ENCODE measurements at regions not wholly inside any gene's neighbourhood (a gene's known extent, or its start where the extent isn't known, plus 50 kb on each side); places are given as distances from the start of the nearest gene placed in this dataset.

- 17 to 35% methylated on average over 2 of the region's 2 CpGs for WGBS, 2 donors (ENCODE audit: low coverage in 1 of 2)
- H3K4me3 ChIP-seq, result no peak overlapping the region
- H3K27ac ChIP-seq, result no peak overlapping the region
- no peaks in the 10 kb centered on the region for H3K27me3 ChIP-seq
- H3K36me3 ChIP-seq, result no peaks in the 10 kb centered on the region
- H3K9me3 ChIP-seq, result peaks cover 0 to 8% (median 0%) of the 10 kb centered on the region in 3 donors
- ATAC-seq, result no peak
- H3K4me1 ChIP-seq, result no peaks in the 10 kb centered on the region
- TF ChIP-seq POLR2A (IDR thresholded peaks at IDR 0.05), result no peak
- no peak for TF ChIP-seq CTCF (IDR thresholded peaks at IDR 0.05)
- TF ChIP-seq EP300 (IDR thresholded peaks at IDR 0.05), result no peak
- no peak for TF ChIP-seq POLR2AphosphoS5 (IDR thresholded peaks at IDR 0.05)
These were observed 977.1 kb downstream of the DIPK2A start for GRCh38 chr3:144948711-144949110.

- no peak for ATAC-seq
- no peaks in the 10 kb centered on the region for H3K9me3 ChIP-seq
- H3K27me3 ChIP-seq, result no peaks in the 10 kb centered on the region
- 71 to 100% methylated on average over 1 of the region's 1 CpG for WGBS, 2 donors (ENCODE audit: low coverage in 1 of 2)
- H3K4me1 ChIP-seq, result no peaks in the 10 kb centered on the region
- H3K4me3 ChIP-seq, result no peak overlapping the region
- no peak overlapping the region for H3K27ac ChIP-seq
- TF ChIP-seq POLR2AphosphoS5 (IDR thresholded peaks at IDR 0.05) (no peak), POLR2A (IDR thresholded peaks at IDR 0.05) (no peak), CTCF (IDR thresholded peaks at IDR 0.05) (no peak), EP300 (IDR thresholded peaks at IDR 0.05) (no peak)
- no peaks in the 10 kb centered on the region for H3K36me3 ChIP-seq
These were observed 982.3 kb downstream of the DIPK2A start for GRCh38 chr3:144953959-144954358.

GRCh38 chr3:144957398-144958101 lies 985.9 kb downstream of the DIPK2A start:
- no peaks in the 10 kb centered on the region for H3K4me1 ChIP-seq
- H3K4me3 ChIP-seq, result no peak overlapping the region
- WGBS, 2 donors (ENCODE audit: low coverage in 1 of 2), result 60 to 73% methylated on average over 4 of the region's 4 CpGs
- TF ChIP-seq CTCF (IDR thresholded peaks at IDR 0.05), result no peak
- no peak for TF ChIP-seq POLR2AphosphoS5 (IDR thresholded peaks at IDR 0.05)
- TF ChIP-seq EP300 (IDR thresholded peaks at IDR 0.05), result no peak
- TF ChIP-seq POLR2A (IDR thresholded peaks at IDR 0.05), result no peak
- no peaks in the 10 kb centered on the region for H3K27me3 ChIP-seq
- H3K27ac ChIP-seq, result no peak overlapping the region
- H3K36me3 ChIP-seq, result no peaks in the 10 kb centered on the region
- ATAC-seq, result no peak
- no peaks in the 10 kb centered on the region for H3K9me3 ChIP-seq

GRCh38 chr3:144963810-144964209 lies 992.2 kb downstream of the DIPK2A start:
- no peaks in the 10 kb centered on the region for H3K4me1 ChIP-seq
- H3K27ac ChIP-seq, result no peak overlapping the region
- no peaks in the 10 kb centered on the region for H3K36me3 ChIP-seq
- no peak for ATAC-seq
- TF ChIP-seq POLR2A (IDR thresholded peaks at IDR 0.05), result no peak
- no peak for TF ChIP-seq CTCF (IDR thresholded peaks at IDR 0.05)
- TF ChIP-seq EP300 (IDR thresholded peaks at IDR 0.05), result no peak
- no peak for TF ChIP-seq POLR2AphosphoS5 (IDR thresholded peaks at IDR 0.05)
- no peaks in the 10 kb centered on the region for H3K9me3 ChIP-seq
- H3K4me3 ChIP-seq, result no peak overlapping the region
- H3K27me3 ChIP-seq, result no peaks in the 10 kb centered on the region

- H3K4me1 ChIP-seq, result no peaks in the 10 kb centered on the region
- H3K27me3 ChIP-seq, result no peaks in the 10 kb centered on the region
- H3K9me3 ChIP-seq, result no peaks in the 10 kb centered on the region
- 50 to 61% methylated on average over 2 of the region's 2 CpGs for WGBS, 2 donors (ENCODE audit: low coverage in 1 of 2)
- no peak for ATAC-seq
- TF ChIP-seq POLR2A (IDR thresholded peaks at IDR 0.05), result no peak
- TF ChIP-seq EP300 (IDR thresholded peaks at IDR 0.05), result no peak
- no peak for TF ChIP-seq CTCF (IDR thresholded peaks at IDR 0.05)
- no peak for TF ChIP-seq POLR2AphosphoS5 (IDR thresholded peaks at IDR 0.05)
- H3K4me3 ChIP-seq, result no peak overlapping the region
- H3K36me3 ChIP-seq, result no peaks in the 10 kb centered on the region
- no peak overlapping the region for H3K27ac ChIP-seq
These were observed 994.9 kb downstream of the DIPK2A start for GRCh38 chr3:144966560-144966959.
